Lower lobe of right lung (tissue), 2 donors: ENCODE measurements at regions not wholly inside any gene's neighbourhood (a gene's known extent, or its start where the extent isn't known, plus 50 kb on each side); places are given as distances from the start of the nearest gene placed in this dataset.

Experiments
- ATAC-seq, 2 donors: fragments of 200-7000 bp; cut with Tn5 transposase; one replicate each; pipeline ENCODE4 v1.9.1; 2020 to 2022; ENCODE audit warnings: mild to moderate bottlenecking in 2 of 2, moderate library complexity in 2 of 2
- DNase-seq: peaks from one replicate; pipeline ENCODE4 v3.0.0-alpha.2; 2020
- H3K27ac ChIP-seq: fragments of 200-600 bp; one replicate; pipeline ENCODE4 v1.8.0; 2022
- H3K27me3 ChIP-seq: fragments of 200-600 bp; one replicate; pipeline ENCODE4 v1.8.0; 2022; ENCODE audit warnings: low read depth
- H3K36me3 ChIP-seq: fragments of 200-600 bp; one replicate; pipeline ENCODE4 v1.8.0; 2022; ENCODE audit warnings: mild to moderate bottlenecking
- H3K4me1 ChIP-seq: fragments of 200-600 bp; one replicate; pipeline ENCODE4 v1.8.0; 2022
- H3K4me3 ChIP-seq: fragments of 200-600 bp; one replicate; pipeline ENCODE4 v1.8.0; 2022; ENCODE audit warnings: mild to moderate bottlenecking
- H3K9me3 ChIP-seq: fragments of 200-600 bp; one replicate; pipeline ENCODE4 v1.8.0; 2022
- CTCF ChIP-seq: fragments of 200-600 bp; IDR thresholded peaks from one replicate; pipeline ENCODE4 v1.8.0; 2022; ENCODE audit warnings: antibody characterized with exemption, mild to moderate bottlenecking
- intact Hi-C: fragments of 100-400 bp; cut with DNase I; formaldehyde crosslinking; loops from one replicate; pipeline ENCODE4 v1.11.0; 2022
- donor health status: DM: no; HTN: yes; CAD: no; lungs with severe emphysema.

- ATAC-seq (no peak), DNase-seq (no peak)
- no peak for TF ChIP-seq CTCF
- no peak overlapping the region for H3K27ac ChIP-seq
- H3K9me3 ChIP-seq = no peaks in the 10 kb centered on the region
- no peaks in the 10 kb centered on the region for H3K27me3 ChIP-seq
- intact Hi-C loops = no loop called here
- H3K36me3 ChIP-seq = no peaks in the 10 kb centered on the region
- no peak overlapping the region for H3K4me3 ChIP-seq
- no peaks in the 10 kb centered on the region for H3K4me1 ChIP-seq
Measured at GRCh38 chr4:138062929-138063328, 179.2 kb downstream of the SLC7A11 start.

GRCh38 chr4:138056541-138056940 is 185.6 kb downstream of the SLC7A11 start:
- H3K4me1 ChIP-seq = no peaks in the 10 kb centered on the region
- intact Hi-C loops = no loop called here
- no peaks in the 10 kb centered on the region for H3K27me3 ChIP-seq
- TF ChIP-seq CTCF = no peak
- H3K27ac ChIP-seq = no peak overlapping the region
- no peaks in the 10 kb centered on the region for H3K36me3 ChIP-seq
- H3K4me3 ChIP-seq = no peak overlapping the region
- no peaks in the 10 kb centered on the region for H3K9me3 ChIP-seq
- no peak for DNase-seq
- ATAC-seq = no peak

GRCh38 chr4:138055890-138056289 is 186.3 kb downstream of the SLC7A11 start:
- no peaks in the 10 kb centered on the region for H3K36me3 ChIP-seq
- ATAC-seq = no peak
- no peaks in the 10 kb centered on the region for H3K4me1 ChIP-seq
- no peaks in the 10 kb centered on the region for H3K27me3 ChIP-seq
- TF ChIP-seq CTCF = no peak
- no peaks in the 10 kb centered on the region for H3K9me3 ChIP-seq
- no peak overlapping the region for H3K4me3 ChIP-seq
- intact Hi-C loops = no loop called here
- H3K27ac ChIP-seq = no peak overlapping the region
- DNase-seq = no peak

- no peak for TF ChIP-seq CTCF
- ATAC-seq = no peak
- Histone ChIP-seq H3K27ac (no peak overlapping the region), H3K36me3 (no peaks in the 10 kb centered on the region), H3K4me1 (no peaks in the 10 kb centered on the region), H3K4me3 (no peak overlapping the region), H3K27me3 (no peaks in the 10 kb centered on the region), H3K9me3 (no peaks in the 10 kb centered on the region)
- DNase-seq = no peak
- intact Hi-C loops = no loop called here
Measured at GRCh38 chr4:138053641-138054301, 188.4 kb downstream of the SLC7A11 start.

- Histone ChIP-seq H3K27me3 (no peaks in the 10 kb centered on the region), H3K9me3 (no peaks in the 10 kb centered on the region), H3K27ac (no peak overlapping the region), H3K36me3 (no peaks in the 10 kb centered on the region), H3K4me3 (no peak overlapping the region), H3K4me1 (no peaks in the 10 kb centered on the region)
- intact Hi-C loops = no loop called here
- ATAC-seq (no peak), DNase-seq (no peak)
- no peak for TF ChIP-seq CTCF
Measured at GRCh38 chr4:138052806-138053632, 189.1 kb downstream of the SLC7A11 start.
